Right atrium auricular region (tissue), 2 donors: ENCODE measurements at regions not wholly inside any gene's neighbourhood (a gene's known extent, or its start where the extent isn't known, plus 50 kb on each side); places are given as distances from the start of the nearest gene placed in this dataset.

Experiments
- DNase-seq: peaks from one replicate; pipeline ENCODE4 v3.0.0-alpha.2; 2019; ENCODE audit warnings: low spot score
- H3K27ac ChIP-seq, 2 donors: fragments of 200-600 bp; sonication (generic); 1 replicate in 1 of 2; 2 replicates in 1 of 2; pipeline ENCODE4 v1.5.1; 2016 to 2019
- H3K27me3 ChIP-seq, 2 donors: fragments of 200-600 bp; sonication (generic); one replicate each; pipeline versions ENCODE4 v1.5.1 to v1.6.0; 2017 to 2019
- H3K36me3 ChIP-seq: fragments of 200-600 bp; sonication (generic); one replicate; pipeline ENCODE4 v1.5.1; 2016
- H3K4me1 ChIP-seq, 2 donors: fragments of 200-600 bp; sonication (generic); one replicate each; pipeline versions ENCODE4 v1.5.1 to v1.6.0; 2017 to 2019
- H3K4me3 ChIP-seq, 2 donors: fragments of 200-600 bp; sonication (generic); 1 replicate in 1 of 2; 2 replicates in 1 of 2; pipeline ENCODE4 v1.5.1; 2017 to 2019; ENCODE audit warnings: mild to moderate bottlenecking in 1 of 2, moderate library complexity in 1 of 2
- H3K9me3 ChIP-seq, 2 donors: fragments of 200-600 bp; sonication (generic); one replicate each; pipeline ENCODE4 v1.5.1; 2019
- CTCF ChIP-seq, 2 donors: fragments of 200-600 bp; sonication (generic); IDR thresholded peaks; one replicate each; pipeline ENCODE4 v1.5.1; 2019; ENCODE audit warnings: antibody characterized with exemption in 2 of 2

GRCh38 chr2:150109028-150109427, 378.4 kb downstream of the RND3 start:
- no peak for TF ChIP-seq CTCF (IDR thresholded peaks at IDR 0.05)
- H3K9me3 ChIP-seq, result no peaks in the 10 kb centered on the region
- H3K4me3 ChIP-seq, result no peak overlapping the region
- no peaks in the 10 kb centered on the region for H3K27me3 ChIP-seq
- DNase-seq, result no peak
- H3K36me3 ChIP-seq, result no peaks in the 10 kb centered on the region
- H3K27ac ChIP-seq, result no peak overlapping the region
- H3K4me1 ChIP-seq, result no peaks in the 10 kb centered on the region

GRCh38 chr2:150107816-150108215, 379.7 kb downstream of the RND3 start:
- TF ChIP-seq CTCF (IDR thresholded peaks at IDR 0.05), result no peak

GRCh38 chr2:150107170-150107569, 380.3 kb downstream of the RND3 start:
- no peak for DNase-seq
- no peak for TF ChIP-seq CTCF (IDR thresholded peaks at IDR 0.05)
- Histone ChIP-seq H3K9me3 (no peaks in the 10 kb centered on the region), H3K36me3 (no peaks in the 10 kb centered on the region), H3K4me3 (no peak overlapping the region), H3K27me3 (no peaks in the 10 kb centered on the region), H3K4me1 (no peaks in the 10 kb centered on the region), H3K27ac (no peak overlapping the region)

More at GRCh38 chr2:150107816-150108215, 379.7 kb downstream of the RND3 start:
- no peak overlapping the region for H3K27ac ChIP-seq
- H3K36me3 ChIP-seq, result no peaks in the 10 kb centered on the region
- no peak overlapping the region for H3K4me3 ChIP-seq
- H3K27me3 ChIP-seq, result no peaks in the 10 kb centered on the region
- DNase-seq, result no peak
- H3K9me3 ChIP-seq, result no peaks in the 10 kb centered on the region
- H3K4me1 ChIP-seq, result no peaks in the 10 kb centered on the region

- no peaks in the 10 kb centered on the region for H3K36me3 ChIP-seq
- TF ChIP-seq CTCF (IDR thresholded peaks at IDR 0.05), result no peak
Measured at GRCh38 chr2:150101947-150102346, 385.5 kb downstream of the RND3 start.

GRCh38 chr2:150100834-150101233, 386.6 kb downstream of the RND3 start:
- Histone ChIP-seq H3K4me1 (peaks cover 0 to 9% of the 10 kb centered on the region in 2 donors), H3K27ac (no peak overlapping the region), H3K9me3 (no peaks in the 10 kb centered on the region), H3K36me3 (no peaks in the 10 kb centered on the region), H3K4me3 (no peak overlapping the region), H3K27me3 (no peaks in the 10 kb centered on the region)
- no peak for TF ChIP-seq CTCF (IDR thresholded peaks at IDR 0.05)
- no peak for DNase-seq

More at GRCh38 chr2:150101947-150102346, 385.5 kb downstream of the RND3 start:
- no peak for DNase-seq
- no peaks in the 10 kb centered on the region for H3K27me3 ChIP-seq
- H3K9me3 ChIP-seq, result no peaks in the 10 kb centered on the region
- H3K4me3 ChIP-seq, result no peak overlapping the region
- no peak overlapping the region for H3K27ac ChIP-seq
- peaks cover 0 to 9% of the 10 kb centered on the region in 2 donors for H3K4me1 ChIP-seq

GRCh38 chr2:150100336-150100735, 387.1 kb downstream of the RND3 start:
- DNase-seq, result no peak
- Histone ChIP-seq H3K27ac (no peak overlapping the region), H3K36me3 (no peaks in the 10 kb centered on the region), H3K4me1 (peaks cover 0 to 9% of the 10 kb centered on the region in 2 donors), H3K4me3 (no peak overlapping the region), H3K9me3 (no peaks in the 10 kb centered on the region), H3K27me3 (no peaks in the 10 kb centered on the region)
- no peak for TF ChIP-seq CTCF (IDR thresholded peaks at IDR 0.05)
